Keratinocyte (primary cell): ENCODE measurements at regions not wholly inside any gene's neighbourhood (a gene's known extent, or its start where the extent isn't known, plus 50 kb on each side); places are given as distances from the start of the nearest gene placed in this dataset.

Experiments used
- CTCF ChIP-seq, 3 experiments: IDR thresholded peaks in 1 of 3; conservative IDR thresholded peaks in 1 of 3; optimal IDR thresholded peaks in 1 of 3; 2 replicates in 2 of 3; 3 replicates in 1 of 3; pipeline versions ENCODE3 to v1.5.1; 2011; ENCODE audit warnings: low read length in 3 of 3, mild to moderate bottlenecking in 3 of 3, moderate library complexity in 2 of 3, control low read depth in 1 of 3, inconsistent platforms in 1 of 3; ENCODE audit not compliant: insufficient read depth in 2 of 3; ENCODE audit errors: extremely low read depth in 1 of 3
- EZH2 ChIP-seq: IDR thresholded peaks from one replicate; pipeline ENCODE4 v1.6.1; 2012; ENCODE audit warnings: inconsistent platforms, mild to moderate bottlenecking, low read length, moderate library complexity

GRCh38 chr4:156547439-156547838 lies 424.2 kb downstream of the PDGFC start:
- TF ChIP-seq CTCF (optimal IDR thresholded peaks at IDR 0.05 in 1 of 3, IDR thresholded peaks at IDR 0.05 in 1 of 3, conservative IDR thresholded peaks at IDR 0.05 in 1 of 3; ENCODE audit: extremely low read depth in 1 of 3, insufficient read depth in 2 of 3, low read length in 3 of 3) (no peak), EZH2 (no peak)
